ENCODE measurements at regions not wholly inside any gene's neighbourhood (a gene's known extent, or its start where the extent isn't known, plus 50 kb on each side); places are given as distances from the start of the nearest gene placed in this dataset.

DNA sequence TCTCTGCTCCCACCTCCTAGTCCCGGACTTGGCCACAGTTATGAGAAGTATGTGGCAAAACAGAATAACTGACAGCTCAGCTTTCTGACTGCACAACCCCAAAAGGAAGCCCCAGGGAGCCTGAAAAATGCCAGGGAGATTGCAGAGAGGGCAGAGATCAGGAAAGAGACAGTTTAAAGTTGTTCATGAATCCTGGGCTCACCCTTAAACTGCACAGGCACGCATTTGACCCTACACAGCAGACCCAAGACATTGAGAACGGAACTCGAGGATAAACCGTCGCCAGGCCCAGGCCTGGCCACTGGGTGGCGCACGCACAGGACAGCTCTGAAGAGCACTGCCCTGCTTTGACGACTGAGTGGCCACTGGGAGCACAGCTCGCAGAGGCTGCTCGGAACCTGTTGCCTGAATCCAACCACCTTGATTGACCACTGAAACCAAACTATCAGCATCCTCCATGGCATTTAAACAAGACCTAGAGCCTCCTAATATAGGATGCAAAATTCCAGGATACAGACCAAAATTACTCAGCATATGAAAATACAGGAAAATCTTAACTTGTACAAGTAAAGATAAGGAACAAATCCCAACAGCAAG, 114.0 kb downstream of the C16orf95 start:
- no peak overlapping the region for H3K18ac ChIP-seq (ENCODE audit: low read length)
- no peaks in the 10 kb centered on the region for H3K27me3 ChIP-seq (ENCODE audit: control insufficient read depth in 3 of 3, insufficient read depth in 3 of 3, low read depth in 1 of 3, low read length in 3 of 3)
- no peak overlapping the region for H3K4ac ChIP-seq (ENCODE audit: low read length)
- H3K4me3 ChIP-seq (ENCODE audit: low read length in 2 of 2): no peak overlapping the region
- no peak overlapping the region for H2BK12ac ChIP-seq (ENCODE audit: low read length)
- no peak overlapping the region for H3K27ac ChIP-seq (replicated peaks; ENCODE audit: low read length)
- WGBS, 2 donors (ENCODE audit: extremely low coverage in 2 of 2, insufficient read length in 2 of 2, insufficient replicate concordance in 1 of 2): no CpG with 5 or more reads among the region's 11 CpGs
- H4K8ac ChIP-seq (ENCODE audit: low read depth, low read length): no peak overlapping the region
- no peaks in the 10 kb centered on the region for H3K79me1 ChIP-seq (ENCODE audit: low read depth, low read length)
- H3K23ac ChIP-seq (ENCODE audit: low read depth, low read length, poor library complexity): no peak overlapping the region
- H3K9ac ChIP-seq (ENCODE audit: low read depth, low read length, poor library complexity): no peak overlapping the region
- H2AFZ ChIP-seq (ENCODE audit: low read length): no peak overlapping the region
- H3K4me2 ChIP-seq (ENCODE audit: insufficient read depth, low read length, poor library complexity, severe bottlenecking): no peak overlapping the region
- DNase-seq (ENCODE audit: low spot score): peak; percentile 64
- no peak overlapping the region for H2BK120ac ChIP-seq (ENCODE audit: low read depth, low read length)
- H3K36me3 ChIP-seq (replicated peaks in 1 of 2; ENCODE audit: control insufficient read depth in 2 of 2, insufficient read depth in 2 of 2, low read length in 2 of 2): no peaks in the 10 kb centered on the region
- H4K91ac ChIP-seq (ENCODE audit: low read depth, low read length, poor library complexity): no peak overlapping the region
- H2BK15ac ChIP-seq (ENCODE audit: low read length): no peak overlapping the region
- H3K14ac ChIP-seq (ENCODE audit: low read length): no peak overlapping the region
- H2BK5ac ChIP-seq (ENCODE audit: low read length): no peak overlapping the region
- no peaks in the 10 kb centered on the region for H3K9me3 ChIP-seq (replicated peaks in 1 of 2; ENCODE audit: control insufficient read depth in 2 of 2, insufficient read depth in 1 of 2, low read depth in 1 of 2, low read length in 2 of 2)
- H2AK5ac ChIP-seq (ENCODE audit: low read depth, low read length): no peak overlapping the region
- peaks cover 2 to 13% of the 10 kb centered on the region in 2 donors for H3K4me1 ChIP-seq (ENCODE audit: control insufficient read depth in 2 of 2, insufficient read depth in 1 of 2, low read depth in 1 of 2, low read length in 2 of 2)

DNA sequence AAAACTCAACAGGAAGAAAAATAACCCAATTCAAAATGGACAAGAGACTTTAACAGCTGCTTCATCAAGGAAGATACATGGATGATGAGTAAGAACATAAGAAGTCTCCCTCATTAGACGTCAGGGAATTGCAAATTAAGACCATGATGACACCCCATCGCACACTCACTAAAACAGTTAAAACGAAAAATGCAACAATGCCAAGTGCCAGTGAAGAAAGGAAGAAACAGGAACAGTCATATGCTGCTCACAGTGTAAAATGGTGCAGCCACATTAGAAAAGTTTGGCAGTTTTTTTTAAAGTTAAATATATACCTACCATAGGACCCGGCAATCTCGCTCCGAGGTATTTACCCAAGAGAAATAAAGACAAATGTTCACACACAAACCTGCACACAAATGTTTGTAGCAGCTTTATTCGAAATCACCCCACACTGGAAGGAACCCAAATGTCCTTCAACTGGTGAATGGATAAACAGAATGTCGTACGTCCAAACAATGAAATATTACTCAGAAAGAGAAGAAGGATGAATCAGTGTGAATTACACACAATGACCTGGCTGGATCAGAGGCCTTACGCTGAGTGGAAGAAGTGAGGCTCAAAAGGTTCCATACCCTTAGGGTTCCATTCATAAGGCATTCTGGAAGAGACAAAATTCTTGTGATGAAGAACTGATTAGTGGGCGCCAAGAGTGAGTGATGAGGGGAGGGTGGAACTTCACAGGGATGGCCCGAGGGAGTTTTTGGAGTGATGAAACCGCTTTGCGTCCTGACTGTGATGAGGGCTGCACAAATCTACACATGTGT, 110.3 kb downstream of the C16orf95 start:
- Histone ChIP-seq H4K8ac (ENCODE audit: low read depth, low read length) (no peak overlapping the region), H3K4me2 (ENCODE audit: insufficient read depth, low read length, poor library complexity, severe bottlenecking) (no peak overlapping the region), H2BK120ac (ENCODE audit: low read depth, low read length) (no peak overlapping the region), H3K18ac (ENCODE audit: low read length) (no peak overlapping the region), H3K4ac (ENCODE audit: low read length) (no peak overlapping the region), H3K23ac (ENCODE audit: low read depth, low read length, poor library complexity) (no peak overlapping the region), H3K14ac (ENCODE audit: low read length) (no peak overlapping the region), H3K4me3 (ENCODE audit: low read length in 2 of 2) (no peak overlapping the region), H3K27me3 (ENCODE audit: control insufficient read depth in 3 of 3, insufficient read depth in 3 of 3, low read depth in 1 of 3, low read length in 3 of 3) (no peaks in the 10 kb centered on the region), H2BK5ac (ENCODE audit: low read length) (no peak overlapping the region), H3K27ac (replicated peaks; ENCODE audit: low read length) (no peak overlapping the region), H3K36me3 (replicated peaks in 1 of 2; ENCODE audit: control insufficient read depth in 2 of 2, insufficient read depth in 2 of 2, low read length in 2 of 2) (no peaks in the 10 kb centered on the region), H2AFZ (ENCODE audit: low read length) (peak overlapping the region; percentile 69), H2AK5ac (ENCODE audit: low read depth, low read length) (no peak overlapping the region), H2BK12ac (ENCODE audit: low read length) (no peak overlapping the region), H3K9me3 (replicated peaks in 1 of 2; ENCODE audit: control insufficient read depth in 2 of 2, insufficient read depth in 1 of 2, low read depth in 1 of 2, low read length in 2 of 2) (peaks cover 0 to 4% of the 10 kb centered on the region in 2 donors), H3K9ac (ENCODE audit: low read depth, low read length, poor library complexity) (no peak overlapping the region), H2BK15ac (ENCODE audit: low read length) (no peak overlapping the region), H3K4me1 (ENCODE audit: control insufficient read depth in 2 of 2, insufficient read depth in 1 of 2, low read depth in 1 of 2, low read length in 2 of 2) (peaks cover 0 to 12% of the 10 kb centered on the region in 2 donors), H3K79me1 (ENCODE audit: low read depth, low read length) (no peaks in the 10 kb centered on the region), H4K91ac (ENCODE audit: low read depth, low read length, poor library complexity) (no peak overlapping the region)
- WGBS, 2 donors (ENCODE audit: extremely low coverage in 2 of 2, insufficient read length in 2 of 2, insufficient replicate concordance in 1 of 2): no CpG with 5 or more reads among the region's 14 CpGs
- no peak for DNase-seq (ENCODE audit: low spot score)

DNA sequence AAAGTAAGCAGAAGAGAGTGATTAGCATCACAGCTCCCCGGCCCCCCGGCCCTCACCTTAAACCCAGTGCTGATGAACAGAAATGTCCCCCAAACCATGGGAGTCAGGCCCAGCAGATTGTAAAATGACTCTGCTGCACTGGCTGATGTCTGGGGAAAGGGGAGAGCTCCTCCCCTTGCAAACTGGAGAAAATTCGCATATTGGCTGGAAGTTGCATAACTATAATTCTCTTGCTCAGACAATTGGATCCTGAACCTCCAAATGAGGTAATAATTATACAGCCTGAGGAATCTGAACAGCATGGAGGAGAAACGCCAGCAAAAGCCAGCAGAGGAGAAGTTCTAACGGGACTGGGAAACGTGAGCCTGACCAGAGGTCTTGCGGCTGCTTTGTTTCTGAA, 109.7 kb downstream of the C16orf95 start:
- Histone ChIP-seq H3K4me1 (ENCODE audit: control insufficient read depth in 2 of 2, insufficient read depth in 1 of 2, low read depth in 1 of 2, low read length in 2 of 2) (peaks cover 0 to 12% of the 10 kb centered on the region in 2 donors), H2BK120ac (ENCODE audit: low read depth, low read length) (no peak overlapping the region)

DNA sequence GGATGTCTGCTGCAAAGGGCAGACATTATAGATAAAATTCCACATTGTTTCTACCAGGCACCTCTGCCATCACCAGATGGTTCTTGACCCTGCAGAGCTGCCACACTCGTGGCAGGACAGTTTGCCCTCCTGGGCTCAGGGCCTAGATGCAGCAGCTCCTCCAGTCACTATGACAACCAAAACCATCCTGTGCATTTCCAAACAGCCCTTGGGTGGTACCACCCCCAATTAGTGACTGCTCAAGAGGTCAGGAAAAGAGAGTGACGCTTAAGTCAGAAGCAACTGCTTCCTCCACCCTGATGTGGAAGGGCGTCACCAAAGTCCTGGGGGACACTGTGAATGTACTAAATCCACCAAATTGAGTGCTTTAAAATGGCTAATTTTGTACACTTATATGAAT, 109.2 kb downstream of the C16orf95 start:
- Histone ChIP-seq H3K27ac (replicated peaks; ENCODE audit: low read length) (no peak overlapping the region), H3K14ac (ENCODE audit: low read length) (no peak overlapping the region), H3K18ac (ENCODE audit: low read length) (no peak overlapping the region), H2BK5ac (ENCODE audit: low read length) (no peak overlapping the region), H3K4me3 (ENCODE audit: low read length in 2 of 2) (no peak overlapping the region), H3K4me2 (ENCODE audit: insufficient read depth, low read length, poor library complexity, severe bottlenecking) (no peak overlapping the region), H2BK15ac (ENCODE audit: low read length) (no peak overlapping the region), H3K36me3 (replicated peaks in 1 of 2; ENCODE audit: control insufficient read depth in 2 of 2, insufficient read depth in 2 of 2, low read length in 2 of 2) (no peaks in the 10 kb centered on the region), H3K4me1 (ENCODE audit: control insufficient read depth in 2 of 2, insufficient read depth in 1 of 2, low read depth in 1 of 2, low read length in 2 of 2) (peaks cover 0 to 12% of the 10 kb centered on the region in 2 donors), H3K4ac (ENCODE audit: low read length) (no peak overlapping the region), H2BK120ac (ENCODE audit: low read depth, low read length) (no peak overlapping the region), H4K8ac (ENCODE audit: low read depth, low read length) (no peak overlapping the region), H2AK5ac (ENCODE audit: low read depth, low read length) (no peak overlapping the region), H3K9me3 (replicated peaks in 1 of 2; ENCODE audit: control insufficient read depth in 2 of 2, insufficient read depth in 1 of 2, low read depth in 1 of 2, low read length in 2 of 2) (peaks cover 0 to 4% of the 10 kb centered on the region in 2 donors), H2BK12ac (ENCODE audit: low read length) (no peak overlapping the region), H3K27me3 (ENCODE audit: control insufficient read depth in 3 of 3, insufficient read depth in 3 of 3, low read depth in 1 of 3, low read length in 3 of 3) (no peaks in the 10 kb centered on the region), H3K79me1 (ENCODE audit: low read depth, low read length) (no peaks in the 10 kb centered on the region), H3K23ac (ENCODE audit: low read depth, low read length, poor library complexity) (no peak overlapping the region), H2AFZ (ENCODE audit: low read length) (peak overlapping the region; percentile 69), H4K91ac (ENCODE audit: low read depth, low read length, poor library complexity) (no peak overlapping the region), H3K9ac (ENCODE audit: low read depth, low read length, poor library complexity) (no peak overlapping the region)
- no peak for DNase-seq (ENCODE audit: low spot score)
- no CpG with 5 or more reads among the region's 3 CpGs for WGBS, 2 donors (ENCODE audit: extremely low coverage in 2 of 2, insufficient read length in 2 of 2, insufficient replicate concordance in 1 of 2)

More for the DNA sequence above, 109.7 kb downstream of the C16orf95 start:
- no peak overlapping the region for H2BK15ac ChIP-seq (ENCODE audit: low read length)
- H2AK5ac ChIP-seq (ENCODE audit: low read depth, low read length): no peak overlapping the region
- H2AFZ ChIP-seq (ENCODE audit: low read length): peak overlapping the region; percentile 69
- peaks cover 0 to 4% of the 10 kb centered on the region in 2 donors for H3K9me3 ChIP-seq (replicated peaks in 1 of 2; ENCODE audit: control insufficient read depth in 2 of 2, insufficient read depth in 1 of 2, low read depth in 1 of 2, low read length in 2 of 2)
- no peak overlapping the region for H3K4me3 ChIP-seq (ENCODE audit: low read length in 2 of 2)
- H3K23ac ChIP-seq (ENCODE audit: low read depth, low read length, poor library complexity): no peak overlapping the region
- H4K91ac ChIP-seq (ENCODE audit: low read depth, low read length, poor library complexity): no peak overlapping the region
- no peak overlapping the region for H3K18ac ChIP-seq (ENCODE audit: low read length)
- H3K27ac ChIP-seq (replicated peaks; ENCODE audit: low read length): no peak overlapping the region
- DNase-seq (ENCODE audit: low spot score): no peak
- WGBS, 2 donors (ENCODE audit: extremely low coverage in 2 of 2, insufficient read length in 2 of 2, insufficient replicate concordance in 1 of 2): no CpG with 5 or more reads among the region's 7 CpGs
- H2BK12ac ChIP-seq (ENCODE audit: low read length): no peak overlapping the region
- no peak overlapping the region for H3K4ac ChIP-seq (ENCODE audit: low read length)
- no peak overlapping the region for H2BK5ac ChIP-seq (ENCODE audit: low read length)
- no peak overlapping the region for H4K8ac ChIP-seq (ENCODE audit: low read depth, low read length)
- H3K27me3 ChIP-seq (ENCODE audit: control insufficient read depth in 3 of 3, insufficient read depth in 3 of 3, low read depth in 1 of 3, low read length in 3 of 3): no peaks in the 10 kb centered on the region
- no peaks in the 10 kb centered on the region for H3K79me1 ChIP-seq (ENCODE audit: low read depth, low read length)
- no peak overlapping the region for H3K9ac ChIP-seq (ENCODE audit: low read depth, low read length, poor library complexity)
- H3K14ac ChIP-seq (ENCODE audit: low read length): no peak overlapping the region
- H3K4me2 ChIP-seq (ENCODE audit: insufficient read depth, low read length, poor library complexity, severe bottlenecking): no peak overlapping the region
- no peaks in the 10 kb centered on the region for H3K36me3 ChIP-seq (replicated peaks in 1 of 2; ENCODE audit: control insufficient read depth in 2 of 2, insufficient read depth in 2 of 2, low read length in 2 of 2)
